Trophoblast cell (in vitro differentiated cells and primary cell): ENCODE measurements at regions not wholly inside any gene's neighbourhood (a gene's known extent, or its start where the extent isn't known, plus 50 kb on each side); places are given as distances from the start of the nearest gene placed in this dataset.

Experiments
- DNase-seq, 2 donors: peaks; one replicate each; pipeline ENCODE4 v3.0.0-alpha.2; 2016
- H2AFZ ChIP-seq: 2 replicates; pipeline ENCODE4 v1.6.1; 2013; ENCODE audit warnings: low read length, moderate library complexity, mild to moderate bottlenecking; ENCODE audit not compliant: insufficient read depth, poor library complexity
- H2AK5ac ChIP-seq: 2 replicates; pipeline ENCODE4 v1.6.1; 2013; ENCODE audit warnings: mild to moderate bottlenecking, low read length
- H2BK120ac ChIP-seq: 2 replicates; pipeline ENCODE4 v1.6.1; 2013; ENCODE audit warnings: low read length, mild to moderate bottlenecking, moderate library complexity; ENCODE audit not compliant: insufficient read depth, poor library complexity
- H2BK12ac ChIP-seq: 2 replicates; pipeline ENCODE4 v1.6.1; 2013; ENCODE audit warnings: mild to moderate bottlenecking, low read length, moderate library complexity
- H2BK5ac ChIP-seq: 2 replicates; pipeline ENCODE4 v1.6.1; 2013; ENCODE audit warnings: low read length, low read depth, moderate library complexity, mild to moderate bottlenecking; ENCODE audit not compliant: poor library complexity
- H3K14ac ChIP-seq: 2 replicates; pipeline ENCODE4 v1.6.1; 2013; ENCODE audit warnings: mild to moderate bottlenecking, low read length
- H3K18ac ChIP-seq: 2 replicates; pipeline ENCODE4 v1.6.1; 2013; ENCODE audit warnings: mild to moderate bottlenecking, low read length
- H3K23ac ChIP-seq: 2 replicates; pipeline ENCODE4 v1.6.1; 2013; ENCODE audit warnings: low read length
- H3K27ac ChIP-seq: 2 replicates; pipeline ENCODE4 v1.5.1; 2013; ENCODE audit warnings: low read depth, mild to moderate bottlenecking, inconsistent platforms, low read length, moderate library complexity
- H3K27me3 ChIP-seq: 2 replicates; pipeline ENCODE4 v1.6.1; 2013; ENCODE audit warnings: inconsistent platforms, mild to moderate bottlenecking, low read length, moderate library complexity; ENCODE audit not compliant: insufficient read depth
- H3K36me3 ChIP-seq, 2 experiments: 1 replicate in 1 of 2; 2 replicates in 1 of 2; pipeline ENCODE4 v1.6.1; 2013; ENCODE audit warnings: low read length in 2 of 2, mild to moderate bottlenecking in 2 of 2, moderate library complexity in 1 of 2; ENCODE audit not compliant: insufficient read depth in 2 of 2, control insufficient read depth in 1 of 2
- H3K4ac ChIP-seq: 2 replicates; pipeline ENCODE4 v1.6.1; 2013; ENCODE audit warnings: low read depth, mild to moderate bottlenecking, low read length, moderate library complexity
- H3K4me1 ChIP-seq, 2 experiments: 1 replicate in 1 of 2; 2 replicates in 1 of 2; pipeline ENCODE4 v1.6.1; 2013; ENCODE audit warnings: low read length in 2 of 2, mild to moderate bottlenecking in 2 of 2, moderate library complexity in 1 of 2; ENCODE audit not compliant: insufficient read depth in 2 of 2, control insufficient read depth in 1 of 2
- H3K4me2 ChIP-seq: 2 replicates; pipeline ENCODE4 v1.6.1; 2013; ENCODE audit warnings: inconsistent platforms, mild to moderate bottlenecking, low read length, moderate library complexity
- H3K4me3 ChIP-seq: 2 replicates; pipeline ENCODE4 v1.5.1; 2013; ENCODE audit warnings: mild to moderate bottlenecking, low read depth, low read length, inconsistent platforms
- H3K79me1 ChIP-seq: one replicate; pipeline ENCODE4 v1.6.1; 2013; ENCODE audit warnings: low read length
- H3K79me2 ChIP-seq: 2 replicates; pipeline ENCODE4 v1.6.1; 2013; ENCODE audit warnings: low read length, mild to moderate bottlenecking; ENCODE audit not compliant: control insufficient read depth, insufficient read depth, poor library complexity
- H3K9ac ChIP-seq: 2 replicates; pipeline ENCODE4 v1.6.1; 2013; ENCODE audit warnings: mild to moderate bottlenecking, low read length
- H3K9me3 ChIP-seq: 2 replicates; pipeline ENCODE4 v1.6.1; 2013; ENCODE audit warnings: low read depth, mild to moderate bottlenecking, control low read depth, inconsistent platforms, low read length; ENCODE audit not compliant: insufficient read depth
- H4K12ac ChIP-seq: 2 replicates; pipeline ENCODE4 v1.6.1; 2013; ENCODE audit warnings: low read depth, mild to moderate bottlenecking, low read length, moderate library complexity
- H4K8ac ChIP-seq: 2 replicates; pipeline ENCODE4 v1.6.1; 2013; ENCODE audit warnings: low read depth, mild to moderate bottlenecking, low read length, moderate library complexity
- H4K91ac ChIP-seq: one replicate; pipeline ENCODE4 v1.6.1; 2013; ENCODE audit warnings: low read depth, mild to moderate bottlenecking, low read length, moderate library complexity
- WGBS: extraction: QIAGEN DNeasy Blood & Tissue Kit; methylation state at CpG from one replicate; pipeline ENCODE4 v1.1.7; 2013; ENCODE audit warnings: missing lambda C conversion rate; ENCODE audit not compliant: insufficient read length, insufficient coverage; ENCODE audit errors: extremely low coverage; 5-methylcytosine and 5-hydroxymethylcytosine counted together

GRCh38 chr12:127526925-127527324 is 740.0 kb upstream of the TMEM132C start:
- no CpG with 5 or more reads among the region's 3 CpGs for WGBS
- no peak overlapping the region for H4K91ac ChIP-seq

GRCh38 chr12:127528551-127528950 is 738.4 kb upstream of the TMEM132C start:
- no CpG with 5 or more reads among the region's 8 CpGs for WGBS
- Histone ChIP-seq H2AFZ (no peak overlapping the region), H3K14ac (no peak overlapping the region), H3K23ac (no peak overlapping the region), H3K18ac (no peak overlapping the region), H3K79me1 (no peaks in the 10 kb centered on the region), H3K4ac (no peak overlapping the region), H3K4me2 (no peak overlapping the region), H3K79me2 (no peaks in the 10 kb centered on the region), H4K8ac (no peak overlapping the region), H4K91ac (no peak overlapping the region), H3K36me3 (no peaks in the 10 kb centered on the region), H4K12ac (no peak overlapping the region), H2BK5ac (no peak overlapping the region), H3K27me3 (no peaks in the 10 kb centered on the region), H3K9me3 (no peaks in the 10 kb centered on the region), H3K4me1 (no peaks in the 10 kb centered on the region), H2BK120ac (no peak overlapping the region), H2AK5ac (no peak overlapping the region), H3K9ac (peak overlapping the region; percentile 70), H3K4me3 (no peak overlapping the region), H2BK12ac (no peak overlapping the region), H3K27ac (no peak overlapping the region)
- no peak for DNase-seq

More at GRCh38 chr12:127526925-127527324, 740.0 kb upstream of the TMEM132C start:
- no peak overlapping the region for H3K4ac ChIP-seq
- no peak overlapping the region for H2BK5ac ChIP-seq
- no peaks in the 10 kb centered on the region for H3K79me1 ChIP-seq
- H2AK5ac ChIP-seq, result no peak overlapping the region
- H3K4me2 ChIP-seq, result no peak overlapping the region
- no peak overlapping the region for H3K23ac ChIP-seq
- H2BK120ac ChIP-seq, result no peak overlapping the region
- H4K8ac ChIP-seq, result no peak overlapping the region
- H3K9ac ChIP-seq, result no peak overlapping the region
- no peaks in the 10 kb centered on the region for H3K79me2 ChIP-seq
- H3K9me3 ChIP-seq, result no peaks in the 10 kb centered on the region
- H3K36me3 ChIP-seq, result no peaks in the 10 kb centered on the region
- H2AFZ ChIP-seq, result no peak overlapping the region
- no peak for DNase-seq
- H3K4me1 ChIP-seq, result no peaks in the 10 kb centered on the region
- H3K27ac ChIP-seq, result no peak overlapping the region
- no peak overlapping the region for H3K4me3 ChIP-seq
- no peak overlapping the region for H3K18ac ChIP-seq
- H4K12ac ChIP-seq, result no peak overlapping the region
- no peak overlapping the region for H2BK12ac ChIP-seq
- no peak overlapping the region for H3K14ac ChIP-seq
- no peaks in the 10 kb centered on the region for H3K27me3 ChIP-seq

GRCh38 chr12:127531542-127531941 is 735.4 kb upstream of the TMEM132C start:
- no peaks in the 10 kb centered on the region for H3K27me3 ChIP-seq
- no peak overlapping the region for H2BK5ac ChIP-seq
- H4K91ac ChIP-seq, result no peak overlapping the region
- H4K12ac ChIP-seq, result no peak overlapping the region
- H2AFZ ChIP-seq, result no peak overlapping the region
- no peak overlapping the region for H3K4ac ChIP-seq
- no CpG with 5 or more reads among the region's 3 CpGs for WGBS
- DNase-seq, result no peak
- H3K4me3 ChIP-seq, result no peak overlapping the region
- H3K9ac ChIP-seq, result no peak overlapping the region
- H2AK5ac ChIP-seq, result no peak overlapping the region
- no peaks in the 10 kb centered on the region for H3K36me3 ChIP-seq
- no peaks in the 10 kb centered on the region for H3K79me1 ChIP-seq
- H3K14ac ChIP-seq, result no peak overlapping the region
- no peaks in the 10 kb centered on the region for H3K79me2 ChIP-seq
- H3K9me3 ChIP-seq, result no peaks in the 10 kb centered on the region
- H4K8ac ChIP-seq, result no peak overlapping the region
- H3K18ac ChIP-seq, result no peak overlapping the region
- no peaks in the 10 kb centered on the region for H3K4me1 ChIP-seq
- no peak overlapping the region for H3K23ac ChIP-seq
- H2BK120ac ChIP-seq, result no peak overlapping the region
- H3K4me2 ChIP-seq, result no peak overlapping the region
- no peak overlapping the region for H2BK12ac ChIP-seq
- no peak overlapping the region for H3K27ac ChIP-seq

- Histone ChIP-seq H3K4ac (no peak overlapping the region), H3K27me3 (no peaks in the 10 kb centered on the region), H3K36me3 (no peaks in the 10 kb centered on the region), H2BK120ac (no peak overlapping the region), H3K9me3 (no peaks in the 10 kb centered on the region), H4K8ac (no peak overlapping the region), H3K18ac (no peak overlapping the region), H2AFZ (no peak overlapping the region), H2AK5ac (no peak overlapping the region), H3K4me3 (no peak overlapping the region), H3K79me1 (no peaks in the 10 kb centered on the region), H3K14ac (no peak overlapping the region), H3K4me2 (no peak overlapping the region), H3K23ac (no peak overlapping the region), H3K79me2 (no peaks in the 10 kb centered on the region), H3K9ac (no peak overlapping the region), H4K91ac (no peak overlapping the region), H2BK12ac (no peak overlapping the region), H3K27ac (no peak overlapping the region), H4K12ac (no peak overlapping the region), H2BK5ac (no peak overlapping the region), H3K4me1 (no peaks in the 10 kb centered on the region)
- no peak for DNase-seq
Observed at GRCh38 chr12:127533353-127533752, 733.6 kb upstream of the TMEM132C start.
